AG09319 (cell line): ENCODE measurements at regions not wholly inside any gene's neighbourhood (a gene's known extent, or its start where the extent isn't known, plus 50 kb on each side); places are given as distances from the start of the nearest gene placed in this dataset.
A peak's percentile ranks its signal among the peaks of the same experiment; 100 is the strongest.

Experiments used
- DNase-seq: peaks from one replicate; pipeline ENCODE4 v3.0.0-alpha.2; 2010; ENCODE audit warnings: low read depth; ENCODE audit errors: extremely low read depth
- CTCF ChIP-seq: IDR thresholded peaks from 2 replicates; pipeline ENCODE4 v1.5.1; 2011; ENCODE audit warnings: low read depth, mild to moderate bottlenecking, inconsistent platforms, low read length, moderate library complexity

- peak; percentile 62 for DNase-seq
- TF ChIP-seq CTCF, result no peak
Measured at GRCh38 chr11:128260398-128260797, 327.0 kb downstream of the ETS1 start.

GRCh38 chr11:128259816-128260215 lies 327.5 kb downstream of the ETS1 start:
- no peak for DNase-seq
- no peak for TF ChIP-seq CTCF

- TF ChIP-seq CTCF, result no peak
- DNase-seq, result no peak
Measured at GRCh38 chr11:128254941-128255340, 332.4 kb downstream of the ETS1 start.

GRCh38 chr11:128251140-128251539 lies 336.2 kb downstream of the ETS1 start:
- TF ChIP-seq CTCF, result no peak
- DNase-seq, result no peak

GRCh38 chr11:128250482-128250881 lies 336.9 kb downstream of the ETS1 start:
- no peak for DNase-seq
- no peak for TF ChIP-seq CTCF

- DNase-seq, result no peak
- TF ChIP-seq CTCF, result no peak
Measured at GRCh38 chr11:128246810-128247594, 340.4 kb downstream of the ETS1 start.

- no peak for DNase-seq
- TF ChIP-seq CTCF, result no peak
Measured at GRCh38 chr11:128246364-128246801, 341.0 kb downstream of the ETS1 start.
